Body of pancreas (tissue), 4 donors: ENCODE measurements at regions not wholly inside any gene's neighbourhood (a gene's known extent, or its start where the extent isn't known, plus 50 kb on each side); places are given as distances from the start of the nearest gene placed in this dataset.

Source experiments
- ATAC-seq: fragments of 150-250 bp; one replicate; pipeline ENCODE4 v1.9.1; 2016
- DNase-seq, 4 donors: peaks; one replicate each; pipeline ENCODE4 v3.0.0-alpha.2; 2019
- H3K27ac ChIP-seq, 4 donors: fragments of 200-600 bp; sonication (generic); 1 replicate in 3 of 4; 2 replicates in 1 of 4; pipeline versions ENCODE4 v1.5.1 to v1.6.1; 2016 to 2019; ENCODE audit warnings: mild to moderate bottlenecking in 1 of 4, mixed read lengths in 1 of 4, moderate library complexity in 1 of 4
- H3K27me3 ChIP-seq, 2 donors: fragments of 200-600 bp; sonication (generic); one replicate each; pipeline ENCODE4 v1.6.0; 2016; ENCODE audit warnings: mild to moderate bottlenecking in 1 of 2
- H3K36me3 ChIP-seq, 2 donors: fragments of 200-600 bp; sonication (generic); replicated peaks in 1 of 2; 2 replicates each; pipeline ENCODE4 v1.5.1; 2016; ENCODE audit warnings: low read depth in 2 of 2; ENCODE audit not compliant: insufficient read depth in 1 of 2
- H3K4me1 ChIP-seq: fragments of 200-600 bp; sonication (generic); one replicate; pipeline ENCODE4 v1.6.0; 2016
- H3K4me3 ChIP-seq, 2 donors: fragments of 200-600 bp; sonication (generic); 1 replicate in 1 of 2; 2 replicates in 1 of 2; pipeline ENCODE4 v1.5.1; 2016 to 2019
- H3K9me3 ChIP-seq, 3 donors: fragments of 200-600 bp; sonication (generic); 1 replicate in 2 of 3; 2 replicates in 1 of 3; pipeline ENCODE4 v1.5.1; 2016
- CTCF ChIP-seq, 7 experiments: fragments of 450-650 bp in 4 of 7; fragments of 200-600 bp in 3 of 7; sonication (generic) in 3 of 7; IDR thresholded peaks; one replicate each; pipeline ENCODE4 v1.5.1; 2016 to 2019; ENCODE audit warnings: antibody characterized with exemption in 7 of 7
- POLR2A ChIP-seq, 3 donors: fragments of 450-650 bp; IDR thresholded peaks; one replicate each; pipeline ENCODE4 v1.6.1; 2016; ENCODE audit warnings: antibody characterized with exemption in 3 of 3, mild to moderate bottlenecking in 2 of 3
- WGBS, 2 donors: methylation state at CpG; one replicate each; pipeline ENCODE4 v1.1.5; 2017; 5-methylcytosine and 5-hydroxymethylcytosine counted together
- intact Hi-C: fragments of 100-400 bp; cut with DNase I; formaldehyde crosslinking; loops from one replicate; pipeline ENCODE4 v1.15.1; 2023

- Histone ChIP-seq H3K27ac (no peak overlapping the region), H3K36me3 (no peaks in the 10 kb centered on the region), H3K27me3 (no peaks in the 10 kb centered on the region), H3K9me3 (no peaks in the 10 kb centered on the region), H3K4me3 (no peak overlapping the region), H3K4me1 (no peaks in the 10 kb centered on the region)
- intact Hi-C loops: no loop called here
- DNase-seq (no peak), ATAC-seq (no peak)
- WGBS, 2 donors: 40 to 45% methylated on average over 6 of the region's 6 CpGs
- TF ChIP-seq POLR2A (IDR thresholded peaks at IDR 0.05) (no peak), CTCF (IDR thresholded peaks at IDR 0.05) (no peak)
Measured at GRCh38 chr1:101526813-101527212, 290.0 kb downstream of the S1PR1 start.

GRCh38 chr1:101532377-101532776, 295.6 kb downstream of the S1PR1 start:
- Histone ChIP-seq H3K9me3 (no peaks in the 10 kb centered on the region), H3K27me3 (no peaks in the 10 kb centered on the region), H3K36me3 (no peaks in the 10 kb centered on the region), H3K4me3 (no peak overlapping the region), H3K4me1 (no peaks in the 10 kb centered on the region), H3K27ac (no peak overlapping the region)
- DNase-seq (no peak), ATAC-seq (no peak)
- no peak for TF ChIP-seq CTCF (IDR thresholded peaks at IDR 0.05)
- TF ChIP-seq POLR2A (IDR thresholded peaks at IDR 0.05): no peak
- WGBS, 2 donors: 22 to 31% methylated on average over 1 of the region's 1 CpG
- intact Hi-C loops: no loop called here

GRCh38 chr1:101540161-101540560, 303.3 kb downstream of the S1PR1 start:
- no peak overlapping the region for H3K4me3 ChIP-seq
- no peak overlapping the region for H3K27ac ChIP-seq
- 44 to 45% methylated on average over 3 of the region's 3 CpGs for WGBS, 2 donors
- ATAC-seq (no peak), DNase-seq (no peak)
- H3K27me3 ChIP-seq: no peaks in the 10 kb centered on the region
- TF ChIP-seq POLR2A (IDR thresholded peaks at IDR 0.05) (no peak), CTCF (IDR thresholded peaks at IDR 0.05) (no peak)
- H3K4me1 ChIP-seq: no peaks in the 10 kb centered on the region
- intact Hi-C loops: no loop called here
- no peaks in the 10 kb centered on the region for H3K9me3 ChIP-seq
- no peaks in the 10 kb centered on the region for H3K36me3 ChIP-seq

GRCh38 chr1:101546885-101547284, 310.1 kb downstream of the S1PR1 start:
- DNase-seq: no peak

More at GRCh38 chr1:101546885-101547284, 310.1 kb downstream of the S1PR1 start:
- no peaks in the 10 kb centered on the region for H3K36me3 ChIP-seq
- TF ChIP-seq POLR2A (IDR thresholded peaks at IDR 0.05) (no peak), CTCF (IDR thresholded peaks at IDR 0.05) (no peak)
- WGBS, 2 donors: 0 to 13% methylated on average over 1 of the region's 1 CpG
- no peak for ATAC-seq
- no peaks in the 10 kb centered on the region for H3K9me3 ChIP-seq
- no peaks in the 10 kb centered on the region for H3K4me1 ChIP-seq
- intact Hi-C loops: no loop called here
- H3K4me3 ChIP-seq: no peak overlapping the region
- no peaks in the 10 kb centered on the region for H3K27me3 ChIP-seq
- H3K27ac ChIP-seq: no peak overlapping the region
